Transverse colon (tissue), 4 donors: ENCODE measurements at regions not wholly inside any gene's neighbourhood (a gene's known extent, or its start where the extent isn't known, plus 50 kb on each side); places are given as distances from the start of the nearest gene placed in this dataset.

Experiments
- CTCF ChIP-seq, 5 experiments: fragments of 200-600 bp in 3 of 5; fragments of 450-650 bp in 2 of 5; sonication (generic) in 3 of 5; IDR thresholded peaks; 1 replicate in 2 of 5; 2 replicates in 3 of 5; pipeline ENCODE4 v1.5.1; 2016 to 2017; ENCODE audit warnings: antibody characterized with exemption in 5 of 5, inconsistent platforms in 3 of 5, mild to moderate bottlenecking in 2 of 5, moderate library complexity in 1 of 5
- EP300 ChIP-seq: sonication (generic); formaldehyde crosslinking; IDR thresholded peaks from one replicate; pipeline ENCODE4 v1.6.1; 2017; ENCODE audit warnings: antibody characterized with exemption, low read depth
- POLR2A ChIP-seq: fragments of 450-650 bp; IDR thresholded peaks from one replicate; pipeline ENCODE4 v1.6.1; 2016; ENCODE audit warnings: antibody characterized with exemption, mild to moderate bottlenecking, moderate library complexity
- POLR2AphosphoS5 ChIP-seq, 3 donors: sonication (generic); formaldehyde crosslinking; IDR thresholded peaks; one replicate each; pipeline ENCODE4 v1.6.1; 2016; ENCODE audit warnings: antibody characterized with exemption in 3 of 3

- TF ChIP-seq CTCF (IDR thresholded peaks at IDR 0.05) = no peak
- no peak for TF ChIP-seq POLR2A
- TF ChIP-seq POLR2AphosphoS5 (IDR thresholded peaks at IDR 0.05) = no peak
- no peak for TF ChIP-seq EP300
These were observed 310.8 kb downstream of the USP25 start for GRCh38 chr21:16040601-16041000.
